GM23248 (cell line): ENCODE measurements at regions not wholly inside any gene's neighbourhood (a gene's known extent, or its start where the extent isn't known, plus 50 kb on each side); places are given as distances from the start of the nearest gene placed in this dataset.

Source experiments
- EZH2 ChIP-seq: fragments of 200-600 bp; sonication (generic); IDR thresholded peaks from 2 replicates; pipeline ENCODE4 v1.6.1; 2018; ENCODE audit warnings: antibody characterized with exemption, mild to moderate bottlenecking; ENCODE audit not compliant: insufficient read depth, poor library complexity, severe bottlenecking
- EZH2phosphoT487 ChIP-seq: fragments of 200-600 bp; sonication (generic); IDR thresholded peaks from 2 replicates; pipeline ENCODE4 v1.6.1; 2018; ENCODE audit warnings: antibody characterized with exemption, moderate library complexity, mild to moderate bottlenecking, low read depth; ENCODE audit not compliant: insufficient read depth

- TF ChIP-seq EZH2 (no peak), EZH2phosphoT487 (no peak)
Observed at GRCh38 chr18:40407909-40408308, 1547.1 kb upstream of the PIK3C3 start.
